Activated T-cell treated with anti-CD3 and anti-CD28 coated beads, Interleukin-2, amount 50 U/mL, for 24 hours (primary cell): ENCODE measurements at regions not wholly inside any gene's neighbourhood (a gene's known extent, or its start where the extent isn't known, plus 50 kb on each side); places are given as distances from the start of the nearest gene placed in this dataset.

ENCODE experiments used
- DNase-seq: peaks from one replicate; pipeline ENCODE4 v3.0.0-alpha.2; 2020
- H3K27ac Mint-ChIP-seq: 2 replicates; pipeline ENCODE4 v1.8.0; 2020; ENCODE audit warnings: mild to moderate bottlenecking, mixed read lengths
- H3K27me3 Mint-ChIP-seq: 2 replicates; pipeline ENCODE4 v1.8.0; 2020; ENCODE audit warnings: mixed read lengths
- H3K36me3 Mint-ChIP-seq: 2 replicates; pipeline ENCODE4 v1.8.0; 2020; ENCODE audit warnings: low read depth, mixed read lengths
- H3K4me1 Mint-ChIP-seq: 2 replicates; pipeline ENCODE4 v1.8.0; 2020; ENCODE audit warnings: low read depth, mixed read lengths
- H3K4me3 Mint-ChIP-seq: 2 replicates; pipeline ENCODE4 v1.8.0; 2020; ENCODE audit warnings: mild to moderate bottlenecking, moderate library complexity, mixed read lengths
- H3K9me3 Mint-ChIP-seq: 2 replicates; pipeline ENCODE4 v1.8.0; 2020; ENCODE audit warnings: mixed read lengths

DNA sequence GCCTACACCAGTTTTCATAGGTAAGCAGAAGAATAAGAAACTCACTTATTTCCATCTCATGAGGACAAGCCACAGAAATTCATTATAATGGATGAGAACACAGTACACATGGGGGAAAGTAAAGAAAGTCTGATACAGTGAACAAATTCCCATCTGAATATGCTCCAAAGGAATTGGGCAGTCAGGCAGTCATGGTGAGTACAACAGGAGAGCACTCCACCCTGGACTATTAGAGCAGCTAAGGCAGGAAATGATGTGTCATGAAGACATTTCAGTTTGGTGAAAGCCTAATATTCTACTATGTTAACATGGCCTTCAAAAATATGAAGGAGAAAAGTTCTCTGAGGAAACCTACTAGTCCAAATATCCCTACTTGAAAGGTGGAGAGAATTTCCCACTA is 92.0 kb upstream of the PRDX4 start:
- H3K27me3 Mint-ChIP-seq, result peaks cover 32% of the 10 kb centered on the region
- H3K4me3 Mint-ChIP-seq, result no peak overlapping the region
- DNase-seq, result no peak
- H3K9me3 Mint-ChIP-seq, result no peaks in the 10 kb centered on the region
- no peak overlapping the region for H3K27ac Mint-ChIP-seq
- no peaks in the 10 kb centered on the region for H3K4me1 Mint-ChIP-seq
- H3K36me3 Mint-ChIP-seq, result no peaks in the 10 kb centered on the region

DNA sequence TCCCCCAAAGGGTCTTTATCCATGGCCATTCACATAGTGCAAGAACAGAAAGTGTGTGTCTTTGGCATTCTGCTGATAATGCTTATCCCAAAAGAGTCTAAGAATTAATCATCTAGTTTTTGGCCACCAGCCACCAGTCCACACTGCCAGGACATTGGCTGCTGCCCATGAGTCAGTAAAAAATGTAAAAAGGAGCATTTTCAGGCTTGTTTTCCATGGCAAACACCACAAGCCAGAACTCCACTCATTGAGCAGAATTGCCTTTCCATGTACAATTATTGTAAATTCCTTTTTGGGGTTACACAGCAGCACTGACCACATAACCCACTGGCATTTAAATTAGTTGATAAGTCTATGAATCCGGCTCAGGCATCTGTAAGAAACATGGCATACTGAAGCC is 89.2 kb upstream of the PRDX4 start:
- Mint-ChIP-seq H3K9me3 (no peaks in the 10 kb centered on the region), H3K4me3 (no peak overlapping the region), H3K27me3 (peaks cover 26% of the 10 kb centered on the region), H3K36me3 (no peaks in the 10 kb centered on the region), H3K27ac (no peak overlapping the region), H3K4me1 (no peaks in the 10 kb centered on the region)
- DNase-seq, result no peak

GRCh38 chrX:23589496-23589895 is 77.8 kb upstream of the PRDX4 start:
- Mint-ChIP-seq H3K9me3 (no peaks in the 10 kb centered on the region), H3K27ac (no peak overlapping the region), H3K36me3 (no peaks in the 10 kb centered on the region), H3K4me3 (no peak overlapping the region), H3K4me1 (no peaks in the 10 kb centered on the region), H3K27me3 (peaks cover 37% of the 10 kb centered on the region)
- DNase-seq, result no peak

DNA sequence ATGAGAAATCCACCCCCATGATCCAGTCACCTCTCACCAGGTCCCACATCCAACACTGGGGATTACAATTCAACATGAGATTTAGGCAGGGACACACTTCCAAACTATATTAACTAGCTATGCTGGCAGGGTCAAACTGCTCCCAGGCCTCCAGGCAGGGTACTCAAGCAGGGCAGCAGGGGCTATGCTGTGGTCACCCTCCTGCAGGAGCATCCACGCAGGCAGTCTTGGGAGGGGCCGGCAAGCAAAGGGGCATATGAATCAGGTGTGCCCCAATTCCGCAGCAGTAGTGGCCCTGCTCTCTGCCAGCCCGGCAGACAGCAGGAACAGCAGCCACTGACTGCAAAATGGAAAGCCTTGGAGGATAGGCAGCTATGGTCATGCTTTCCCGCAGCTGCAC is 74.6 kb upstream of the PRDX4 start:
- Mint-ChIP-seq H3K27ac (no peak overlapping the region), H3K9me3 (no peaks in the 10 kb centered on the region), H3K4me3 (no peak overlapping the region), H3K4me1 (no peaks in the 10 kb centered on the region), H3K27me3 (peaks cover 52% of the 10 kb centered on the region), H3K36me3 (no peaks in the 10 kb centered on the region)
- DNase-seq, result no peak

DNA sequence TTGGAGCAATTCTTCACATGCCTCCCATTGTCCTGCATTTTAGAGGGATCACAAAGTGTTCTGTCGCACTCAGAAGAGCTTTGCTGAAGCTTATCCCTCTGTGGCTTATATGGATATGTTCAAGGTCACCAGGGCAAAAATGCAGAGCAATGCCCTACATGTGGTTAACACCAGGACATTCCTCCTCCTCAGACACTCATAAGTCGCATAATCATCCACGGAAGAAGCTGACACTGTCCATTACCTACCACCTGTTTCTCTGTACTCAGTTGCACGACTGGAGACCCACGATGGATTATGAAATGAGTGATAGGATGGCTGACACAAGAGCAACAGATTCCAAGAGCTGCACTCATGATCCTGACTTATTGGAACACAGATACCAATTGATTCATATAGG is 68.7 kb upstream of the PRDX4 start:
- H3K9me3 Mint-ChIP-seq, result no peaks in the 10 kb centered on the region
- no peak overlapping the region for H3K27ac Mint-ChIP-seq
- no peak overlapping the region for H3K4me3 Mint-ChIP-seq
- no peaks in the 10 kb centered on the region for H3K4me1 Mint-ChIP-seq
- DNase-seq, result no peak
- H3K27me3 Mint-ChIP-seq, result peaks cover 51% of the 10 kb centered on the region
- no peaks in the 10 kb centered on the region for H3K36me3 Mint-ChIP-seq

GRCh38 chrX:23603501-23603900 is 63.8 kb upstream of the PRDX4 start:
- Mint-ChIP-seq H3K4me3 (no peak overlapping the region), H3K9me3 (no peaks in the 10 kb centered on the region), H3K27ac (no peak overlapping the region), H3K36me3 (no peaks in the 10 kb centered on the region), H3K27me3 (peaks cover 44% of the 10 kb centered on the region), H3K4me1 (no peaks in the 10 kb centered on the region)
- no peak for DNase-seq

- no peaks in the 10 kb centered on the region for H3K4me1 Mint-ChIP-seq
- no peaks in the 10 kb centered on the region for H3K36me3 Mint-ChIP-seq
- no peak overlapping the region for H3K27ac Mint-ChIP-seq
- H3K9me3 Mint-ChIP-seq, result no peaks in the 10 kb centered on the region
- H3K27me3 Mint-ChIP-seq, result peaks cover 39% of the 10 kb centered on the region
- DNase-seq, result no peak
- H3K4me3 Mint-ChIP-seq, result no peak overlapping the region
Observed at GRCh38 chrX:23610495-23610894, 56.8 kb upstream of the PRDX4 start.

DNA sequence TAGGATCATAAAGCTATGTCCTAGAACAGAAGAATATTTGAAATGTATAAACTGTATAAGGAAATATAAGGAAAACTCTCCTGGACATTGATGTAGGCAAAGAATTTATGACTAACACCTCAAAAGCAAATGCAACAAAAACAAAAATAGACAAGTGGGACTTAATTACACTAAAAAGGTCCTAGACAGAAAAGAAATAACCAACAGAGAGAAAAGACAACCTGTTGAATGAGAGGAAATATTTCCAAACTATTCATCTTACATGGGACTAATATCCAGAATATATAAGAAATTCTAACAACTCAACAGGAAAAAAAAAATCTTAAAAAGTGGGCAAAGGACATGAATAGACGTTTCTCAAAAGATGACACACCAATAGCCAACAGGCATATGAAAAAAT is 54.4 kb upstream of the PRDX4 start:
- no peak for DNase-seq
- Mint-ChIP-seq H3K9me3 (no peaks in the 10 kb centered on the region), H3K27me3 (peaks cover 38% of the 10 kb centered on the region), H3K36me3 (no peaks in the 10 kb centered on the region), H3K27ac (no peak overlapping the region), H3K4me1 (no peaks in the 10 kb centered on the region), H3K4me3 (no peak overlapping the region)

DNA sequence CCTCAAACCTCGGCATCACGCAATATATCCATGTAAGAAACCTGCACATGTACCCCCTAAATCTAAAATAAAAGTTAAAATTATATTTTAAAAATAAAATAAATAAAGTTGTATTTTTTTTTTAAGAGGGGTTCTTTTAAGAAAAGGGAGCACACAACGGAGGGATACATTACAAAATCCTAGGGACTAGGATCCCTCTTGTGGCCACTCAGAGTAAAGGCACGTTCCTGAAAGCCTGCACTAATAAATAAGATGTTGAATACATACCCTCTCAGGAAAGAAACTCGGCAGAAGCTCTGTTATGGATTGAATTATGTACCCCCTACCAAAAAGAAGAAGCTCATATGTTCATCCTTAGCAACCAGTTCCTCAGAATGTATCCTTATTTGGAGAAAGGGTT is 50.9 kb upstream of the PRDX4 start:
- peaks cover 31% of the 10 kb centered on the region for H3K27me3 Mint-ChIP-seq
- no peak for DNase-seq
- no peak overlapping the region for H3K4me3 Mint-ChIP-seq
- H3K9me3 Mint-ChIP-seq, result no peaks in the 10 kb centered on the region
- no peaks in the 10 kb centered on the region for H3K36me3 Mint-ChIP-seq
- no peaks in the 10 kb centered on the region for H3K4me1 Mint-ChIP-seq
- H3K27ac Mint-ChIP-seq, result no peak overlapping the region
